WTC11 (cell line): ENCODE measurements at regions not wholly inside any gene's neighbourhood (a gene's known extent, or its start where the extent isn't known, plus 50 kb on each side); places are given as distances from the start of the nearest gene placed in this dataset.

Experiments
- ATAC-seq: fragments of 200-7000 bp; cut with Tn5 transposase; 2 replicates; pipeline ENCODE4 v1.10.0; 2021; ENCODE audit warnings: mild to moderate bottlenecking, moderate library complexity
- CTCF ChIA-PET: fragments of 300-600 bp; sonication (Branson Sonifier 250); formaldehyde crosslinking; loops from one replicate; lab custom pipeline; 2021; ENCODE audit warnings: antibody characterized with exemption; lab: Charles Lee
- POLR2A ChIA-PET: fragments of 350-600 bp; sonication (Branson Sonifier 250); formaldehyde crosslinking; loops from one replicate; lab custom pipeline; 2021; ENCODE audit warnings: antibody characterized with exemption; lab: Charles Lee
- DNase-seq: peaks from one replicate; pipeline ENCODE4 v3.0.0; 2021; ENCODE audit warnings: low spot score
- H3K27ac Mint-ChIP-seq: 2 replicates; pipeline ENCODE4 v1.8.0; 2021; ENCODE audit warnings: mixed read lengths
- H3K27me3 Mint-ChIP-seq: 2 replicates; pipeline ENCODE4 v1.8.0; 2021; ENCODE audit warnings: low read depth, mild to moderate bottlenecking, moderate library complexity, mixed read lengths
- H3K36me3 Mint-ChIP-seq: 2 replicates; pipeline ENCODE4 v1.8.0; 2021; ENCODE audit warnings: mixed read lengths
- H3K4me1 Mint-ChIP-seq: 2 replicates; pipeline ENCODE4 v1.8.0; 2022; ENCODE audit warnings: mixed read lengths
- H3K4me3 Mint-ChIP-seq: 2 replicates; pipeline ENCODE4 v1.8.0; 2021; ENCODE audit warnings: mild to moderate bottlenecking, moderate library complexity, mixed read lengths
- H3K9me3 Mint-ChIP-seq: 2 replicates; pipeline ENCODE4 v1.8.0; 2021; ENCODE audit warnings: mixed read lengths
- CDX4 ChIP-seq: fragments of 250-450 bp; sonication (Bioruptor Pico); IDR thresholded peaks from 2 replicates; pipeline ENCODE4 v1.9.0; 2021; ENCODE audit warnings: moderate library complexity, mild to moderate bottlenecking, inconsistent platforms, borderline replicate concordance
- ELF4 ChIP-seq: sonication (generic); formaldehyde crosslinking; IDR thresholded peaks from 2 replicates; pipeline ENCODE4 v1.8.1; 2022; ENCODE audit warnings: low read depth, mild to moderate bottlenecking, moderate library complexity, missing genetic modification reagents
- JUN ChIP-seq: sonication (generic); formaldehyde crosslinking; IDR thresholded peaks from 2 replicates; pipeline ENCODE4 v1.8.0; 2023; ENCODE audit warnings: mild to moderate bottlenecking, missing genetic modification reagents
- NR3C1 ChIP-seq: sonication (generic); formaldehyde crosslinking; conservative IDR thresholded peaks from 2 replicates; pipeline ENCODE4 v1.8.1; 2023; ENCODE audit warnings: low read depth, mild to moderate bottlenecking, missing genetic modification reagents
- PREB ChIP-seq: sonication (generic); formaldehyde crosslinking; IDR thresholded peaks from 2 replicates; pipeline ENCODE4 v1.8.1; 2022; ENCODE audit warnings: mild to moderate bottlenecking, missing genetic modification reagents, moderate library complexity, borderline replicate concordance
- SMAD3 ChIP-seq: sonication (generic); formaldehyde crosslinking; IDR thresholded peaks from 2 replicates; pipeline ENCODE4 v1.8.0; 2022; ENCODE audit warnings: missing genetic modification reagents, mild to moderate bottlenecking, borderline replicate concordance
- SOX15 ChIP-seq: fragments of 250-450 bp; sonication (Bioruptor Pico); IDR thresholded peaks from 2 replicates; pipeline ENCODE4 v1.9.0; 2021; ENCODE audit warnings: mild to moderate bottlenecking
- TCF7 ChIP-seq: sonication (generic); formaldehyde crosslinking; IDR thresholded peaks from 2 replicates; pipeline ENCODE4 v1.8.0; 2022; ENCODE audit warnings: mild to moderate bottlenecking, low read depth, missing genetic modification reagents, moderate library complexity
- ZBTB43 ChIP-seq: sonication (generic); formaldehyde crosslinking; IDR thresholded peaks from 2 replicates; pipeline ENCODE4 v1.8.1; 2023; ENCODE audit warnings: mild to moderate bottlenecking, missing genetic modification reagents
- ZNF121 ChIP-seq: sonication (generic); formaldehyde crosslinking; IDR thresholded peaks from 2 replicates; pipeline ENCODE4 v1.8.0; 2023; ENCODE audit warnings: missing genetic modification reagents
- ZNF138 ChIP-seq: sonication (generic); formaldehyde crosslinking; conservative IDR thresholded peaks from 2 replicates; pipeline ENCODE4 v1.8.1; 2022; ENCODE audit warnings: mild to moderate bottlenecking, moderate library complexity, missing genetic modification reagents
- ZNF263 ChIP-seq: sonication (generic); formaldehyde crosslinking; IDR thresholded peaks from 2 replicates; pipeline ENCODE4 v1.8.1; 2022; ENCODE audit warnings: low read depth, mild to moderate bottlenecking, moderate library complexity, missing genetic modification reagents
- ZNF281 ChIP-seq: sonication (generic); formaldehyde crosslinking; IDR thresholded peaks from 2 replicates; pipeline ENCODE4 v1.8.0; 2023; ENCODE audit warnings: mild to moderate bottlenecking, missing genetic modification reagents
- ZNF512 ChIP-seq: sonication (generic); formaldehyde crosslinking; IDR thresholded peaks from 2 replicates; pipeline ENCODE4 v1.8.1; 2022; ENCODE audit warnings: missing genetic modification reagents, borderline replicate concordance
- TF ChIP-seq, protein P1 (sequence below): sonication (generic); formaldehyde crosslinking; IDR thresholded peaks from 2 replicates; pipeline ENCODE4 v1.8.1; 2023; ENCODE audit warnings: mild to moderate bottlenecking, missing genetic modification reagents, borderline replicate concordance
- TF ChIP-seq, protein P2 (sequence below): fragments of 250-450 bp; sonication (Bioruptor Pico); conservative IDR thresholded peaks from 2 replicates; pipeline ENCODE4 v1.9.0; 2021; ENCODE audit warnings: mild to moderate bottlenecking
- TF ChIP-seq, protein P3 (sequence below): sonication (generic); formaldehyde crosslinking; IDR thresholded peaks from 2 replicates; pipeline ENCODE4 v1.8.0; 2022; ENCODE audit warnings: mild to moderate bottlenecking, missing genetic modification reagents

DNA sequence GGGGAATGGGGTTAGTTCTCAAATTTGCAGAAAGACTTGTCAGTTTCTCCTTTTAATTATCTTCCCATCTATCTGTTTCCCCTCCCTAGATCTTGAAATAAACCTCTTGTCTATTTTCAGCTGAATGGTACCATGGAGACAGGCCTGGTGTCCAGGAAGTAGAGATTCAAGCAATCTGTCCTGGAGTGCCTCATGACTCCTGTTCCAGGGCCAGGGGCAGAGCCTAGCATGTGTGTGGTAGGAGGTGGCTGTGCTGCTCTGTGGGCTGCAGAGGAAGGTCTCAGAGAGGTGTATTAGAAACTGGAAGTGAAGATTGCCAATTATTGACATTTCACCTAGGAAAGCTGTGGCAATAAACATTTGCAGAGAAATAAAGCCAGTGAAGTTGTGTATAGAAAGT lies 175.8 kb upstream of the ATP10B start (continued):
- no peak for TF ChIP-seq ZNF281 (CRISPR knock-in tag)
- TF ChIP-seq, protein P1, sequence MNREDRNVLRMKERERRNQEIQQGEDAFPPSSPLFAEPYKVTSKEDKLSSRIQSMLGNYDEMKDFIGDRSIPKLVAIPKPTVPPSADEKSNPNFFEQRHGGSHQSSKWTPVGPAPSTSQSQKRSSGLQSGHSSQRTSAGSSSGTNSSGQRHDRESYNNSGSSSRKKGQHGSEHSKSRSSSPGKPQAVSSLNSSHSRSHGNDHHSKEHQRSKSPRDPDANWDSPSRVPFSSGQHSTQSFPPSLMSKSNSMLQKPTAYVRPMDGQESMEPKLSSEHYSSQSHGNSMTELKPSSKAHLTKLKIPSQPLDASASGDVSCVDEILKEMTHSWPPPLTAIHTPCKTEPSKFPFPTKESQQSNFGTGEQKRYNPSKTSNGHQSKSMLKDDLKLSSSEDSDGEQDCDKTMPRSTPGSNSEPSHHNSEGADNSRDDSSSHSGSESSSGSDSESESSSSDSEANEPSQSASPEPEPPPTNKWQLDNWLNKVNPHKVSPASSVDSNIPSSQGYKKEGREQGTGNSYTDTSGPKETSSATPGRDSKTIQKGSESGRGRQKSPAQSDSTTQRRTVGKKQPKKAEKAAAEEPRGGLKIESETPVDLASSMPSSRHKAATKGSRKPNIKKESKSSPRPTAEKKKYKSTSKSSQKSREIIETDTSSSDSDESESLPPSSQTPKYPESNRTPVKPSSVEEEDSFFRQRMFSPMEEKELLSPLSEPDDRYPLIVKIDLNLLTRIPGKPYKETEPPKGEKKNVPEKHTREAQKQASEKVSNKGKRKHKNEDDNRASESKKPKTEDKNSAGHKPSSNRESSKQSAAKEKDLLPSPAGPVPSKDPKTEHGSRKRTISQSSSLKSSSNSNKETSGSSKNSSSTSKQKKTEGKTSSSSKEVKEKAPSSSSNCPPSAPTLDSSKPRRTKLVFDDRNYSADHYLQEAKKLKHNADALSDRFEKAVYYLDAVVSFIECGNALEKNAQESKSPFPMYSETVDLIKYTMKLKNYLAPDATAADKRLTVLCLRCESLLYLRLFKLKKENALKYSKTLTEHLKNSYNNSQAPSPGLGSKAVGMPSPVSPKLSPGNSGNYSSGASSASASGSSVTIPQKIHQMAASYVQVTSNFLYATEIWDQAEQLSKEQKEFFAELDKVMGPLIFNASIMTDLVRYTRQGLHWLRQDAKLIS = no peak
- no peak for TF ChIP-seq NR3C1 (CRISPR knock-in tag)
- TF ChIP-seq, protein P2, sequence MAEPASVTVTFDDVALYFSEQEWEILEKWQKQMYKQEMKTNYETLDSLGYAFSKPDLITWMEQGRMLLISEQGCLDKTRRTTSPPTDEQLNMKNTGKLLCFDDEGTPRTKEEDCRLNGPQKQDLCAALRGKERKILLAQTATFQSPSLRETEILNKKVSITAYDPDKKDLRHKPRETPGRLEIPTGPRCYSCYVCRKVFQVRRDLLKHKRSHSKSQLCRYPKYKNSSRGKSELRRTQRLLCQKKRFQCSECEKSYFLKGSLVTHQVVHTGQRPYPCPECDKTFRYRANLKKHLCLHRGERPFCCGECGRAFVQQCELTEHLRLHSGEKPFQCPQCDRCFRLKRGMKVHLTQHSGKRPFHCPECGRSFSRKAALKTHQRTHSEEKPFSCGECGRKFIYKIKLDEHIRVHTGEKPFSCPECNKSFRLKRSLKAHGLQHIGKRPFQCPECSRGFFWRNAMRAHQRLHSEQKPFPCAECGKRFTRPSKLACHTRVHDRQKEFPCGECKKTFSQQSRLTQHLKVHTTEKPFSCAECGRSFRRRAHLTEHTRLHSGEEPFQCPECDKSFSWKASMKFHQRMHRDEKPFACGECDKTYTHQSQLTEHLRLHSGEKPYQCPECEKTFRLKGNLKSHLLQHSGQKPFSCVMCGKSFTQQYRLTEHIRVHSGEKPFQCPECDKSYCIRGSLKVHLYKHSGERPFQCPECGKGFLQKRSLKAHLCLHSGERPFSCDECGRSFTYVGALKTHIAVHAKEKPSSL (CRISPR knock-in tag) = no peak
- TF ChIP-seq CDX4 (CRISPR knock-in tag) = no peak

- Mint-ChIP-seq H3K4me1 (no peaks in the 10 kb centered on the region), H3K9me3 (no peaks in the 10 kb centered on the region), H3K36me3 (no peaks in the 10 kb centered on the region), H3K27me3 (no peaks in the 10 kb centered on the region), H3K27ac (no peak overlapping the region), H3K4me3 (no peak overlapping the region)
- POLR2A ChIA-PET = no interaction called here
- no peak for ATAC-seq
- CTCF ChIA-PET = no interaction called here
- DNase-seq = no peak
- no peak for TF ChIP-seq ZNF512
- TF ChIP-seq ZNF138 = no peak
- TF ChIP-seq, protein P1 = no peak
- TF ChIP-seq, protein P3, sequence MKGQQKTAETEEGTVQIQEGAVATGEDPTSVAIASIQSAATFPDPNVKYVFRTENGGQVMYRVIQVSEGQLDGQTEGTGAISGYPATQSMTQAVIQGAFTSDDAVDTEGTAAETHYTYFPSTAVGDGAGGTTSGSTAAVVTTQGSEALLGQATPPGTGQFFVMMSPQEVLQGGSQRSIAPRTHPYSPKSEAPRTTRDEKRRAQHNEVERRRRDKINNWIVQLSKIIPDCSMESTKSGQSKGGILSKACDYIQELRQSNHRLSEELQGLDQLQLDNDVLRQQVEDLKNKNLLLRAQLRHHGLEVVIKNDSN = no peak
- TF ChIP-seq PREB = no peak
- no peak for TF ChIP-seq JUN (CRISPR knock-in tag)
- TF ChIP-seq SMAD3 (CRISPR knock-in tag) = no peak
- no peak for TF ChIP-seq SOX15 (CRISPR knock-in tag)
- no peak for TF ChIP-seq NR3C1 (CRISPR knock-in tag)
- no peak for TF ChIP-seq ZBTB43 (CRISPR knock-in tag)
- no peak for TF ChIP-seq ZNF121 (CRISPR knock-in tag)
- no peak for TF ChIP-seq TCF7 (CRISPR knock-in tag)
- TF ChIP-seq ELF4 (CRISPR knock-in tag) = no peak
- no peak for TF ChIP-seq ZNF263
Observed at GRCh38 chr5:161023551-161023950, 171.5 kb upstream of the ATP10B start.
